ENCODE measurements at regions not wholly inside any gene's neighbourhood (a gene's known extent, or its start where the extent isn't known, plus 50 kb on each side); places are given as distances from the start of the nearest gene placed in this dataset.

- DNase-seq: no peak
- WGBS, 4 donors: 87 to 93% (median 90%) methylated on average over 4 of the region's 4 CpGs
- no peaks in the 10 kb centered on the region for H3K4me1 ChIP-seq (replicated peaks in 1 of 2)
- no peak overlapping the region for H3K4me3 ChIP-seq
- no peaks in the 10 kb centered on the region for H3K36me3 ChIP-seq (replicated peaks in 1 of 2)
- TF ChIP-seq POLR2A (IDR thresholded peaks at IDR 0.05) (no peak), CTCF (IDR thresholded peaks at IDR 0.05) (no peak)
- no peak overlapping the region for H3K27ac ChIP-seq
- intact Hi-C loops (cut with DNase I): no loop called here
- H3K9me3 ChIP-seq (replicated peaks in 1 of 3): no peaks in the 10 kb centered on the region
- H3K27me3 ChIP-seq: no peaks in the 10 kb centered on the region
Observed at GRCh38 chr7:121796381-121796780, 76.6 kb upstream of the PTPRZ1 start.

- Histone ChIP-seq H3K36me3 (replicated peaks in 1 of 2) (no peaks in the 10 kb centered on the region), H3K4me3 (no peak overlapping the region), H3K9me3 (replicated peaks in 1 of 3) (no peaks in the 10 kb centered on the region), H3K4me1 (replicated peaks in 1 of 2) (no peaks in the 10 kb centered on the region), H3K27me3 (no peaks in the 10 kb centered on the region), H3K27ac (no peak overlapping the region)
- TF ChIP-seq CTCF (IDR thresholded peaks at IDR 0.05): no peak
- TF ChIP-seq POLR2A (IDR thresholded peaks at IDR 0.05): no peak
- WGBS, 4 donors: 69 to 77% (median 75%) methylated on average over 2 of the region's 2 CpGs
- DNase-seq: no peak
- intact Hi-C loops (cut with DNase I): no loop called here
Observed at GRCh38 chr7:121795736-121796135, 77.2 kb upstream of the PTPRZ1 start.

- 60 to 63% (median 63%) methylated on average over 5 of the region's 5 CpGs for WGBS, 4 donors
Observed at GRCh38 chr7:121793716-121794115, 79.2 kb upstream of the PTPRZ1 start.

GRCh38 chr7:121777672-121778071 lies 95.3 kb upstream of the PTPRZ1 start:
- Histone ChIP-seq H3K9me3 (replicated peaks in 1 of 3) (no peaks in the 10 kb centered on the region), H3K4me1 (replicated peaks in 1 of 2) (no peaks in the 10 kb centered on the region), H3K4me3 (no peak overlapping the region), H3K27ac (no peak overlapping the region), H3K27me3 (no peaks in the 10 kb centered on the region), H3K36me3 (replicated peaks in 1 of 2) (no peaks in the 10 kb centered on the region)
- no peak for DNase-seq
- TF ChIP-seq POLR2A (IDR thresholded peaks at IDR 0.05): no peak
- TF ChIP-seq CTCF (IDR thresholded peaks at IDR 0.05): no peak
- WGBS, 4 donors: 48 to 64% (median 58%) methylated on average over 3 of the region's 3 CpGs
- intact Hi-C loops (cut with DNase I): no loop called here

More at GRCh38 chr7:121793716-121794115, 79.2 kb upstream of the PTPRZ1 start:
- DNase-seq: no peak
- H3K36me3 ChIP-seq (replicated peaks in 1 of 2): no peaks in the 10 kb centered on the region
- intact Hi-C loops (cut with DNase I): no loop called here
- H3K9me3 ChIP-seq (replicated peaks in 1 of 3): no peaks in the 10 kb centered on the region
- H3K4me3 ChIP-seq: no peak overlapping the region
- H3K27me3 ChIP-seq: no peaks in the 10 kb centered on the region
- no peaks in the 10 kb centered on the region for H3K4me1 ChIP-seq (replicated peaks in 1 of 2)
- no peak overlapping the region for H3K27ac ChIP-seq
- no peak for TF ChIP-seq POLR2A (IDR thresholded peaks at IDR 0.05)
- no peak for TF ChIP-seq CTCF (IDR thresholded peaks at IDR 0.05)
